ENCODE measurements at regions not wholly inside any gene's neighbourhood (a gene's known extent, or its start where the extent isn't known, plus 50 kb on each side); places are given as distances from the start of the nearest gene placed in this dataset.

DNA sequence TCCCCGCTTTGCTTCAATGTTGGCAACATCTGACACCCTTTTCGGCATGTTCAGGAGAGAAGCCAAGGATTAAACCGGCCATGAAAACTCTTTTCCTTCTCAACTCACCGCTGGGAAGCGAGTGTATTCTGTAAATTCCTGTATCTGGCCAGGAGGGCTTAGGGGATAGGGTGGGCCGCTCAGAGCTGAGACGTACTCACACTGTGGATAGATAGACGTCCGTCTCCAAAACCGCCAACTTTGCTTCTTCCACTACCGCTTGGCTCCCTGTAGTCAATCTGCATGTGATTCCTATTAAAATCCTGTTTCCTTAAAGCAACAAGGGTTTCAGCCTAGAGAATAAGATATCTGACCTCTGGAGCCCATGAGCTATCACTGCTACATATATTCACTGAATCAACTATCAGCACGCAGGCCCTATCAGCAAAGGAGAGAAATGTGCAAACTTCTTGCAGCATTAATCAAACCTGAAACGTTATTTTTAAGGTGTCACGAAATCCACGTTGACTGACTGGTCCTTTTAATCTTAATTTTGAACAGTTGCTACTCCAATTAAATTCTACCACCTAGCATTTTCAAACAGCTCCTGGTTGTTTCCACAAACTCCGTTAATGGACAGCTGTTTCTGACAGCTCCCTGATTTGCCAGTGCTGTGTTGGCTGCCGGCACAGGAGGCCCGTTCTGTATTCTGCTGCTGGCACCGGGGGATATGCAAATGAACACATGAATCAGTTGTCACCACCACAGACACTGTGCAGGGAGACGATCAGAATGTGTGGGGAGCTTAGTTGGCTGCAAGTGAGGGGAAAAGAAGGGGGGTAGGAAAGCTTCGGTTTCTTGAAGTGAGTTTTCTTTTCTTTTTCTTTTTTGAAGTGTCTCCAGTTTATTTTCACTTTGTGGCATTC, 438.9 kb upstream of the ARRDC4 start:
- DNase-seq (ENCODE audit: extremely low read depth in 1 of 11, low read depth in 9 of 11, low spot score in 4 of 11), result peak in 6 of 11 donors; percentile 18 to 44 (median 28)

DNA sequence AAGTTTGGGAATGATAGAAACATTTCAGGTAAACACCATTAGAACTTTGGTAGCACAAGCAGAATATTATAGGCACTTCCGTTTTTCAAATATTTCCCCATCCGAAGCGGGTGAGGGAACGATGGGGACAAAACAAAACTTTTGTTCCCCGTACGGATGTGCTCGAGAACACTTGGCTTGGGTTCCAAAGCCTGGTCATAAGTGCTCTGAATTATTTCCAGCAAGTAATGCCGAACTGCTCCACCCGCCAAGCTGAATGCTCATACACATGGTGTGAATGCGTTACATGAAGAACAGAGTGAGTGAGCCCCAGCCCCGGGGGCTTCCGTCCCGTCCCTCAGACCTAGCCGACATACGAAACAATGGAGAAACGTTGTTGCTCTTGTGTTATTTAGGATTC, 438.2 kb upstream of the ARRDC4 start:
- no peak for DNase-seq (ENCODE audit: extremely low read depth in 1 of 11, low read depth in 9 of 11, low spot score in 4 of 11)

DNA sequence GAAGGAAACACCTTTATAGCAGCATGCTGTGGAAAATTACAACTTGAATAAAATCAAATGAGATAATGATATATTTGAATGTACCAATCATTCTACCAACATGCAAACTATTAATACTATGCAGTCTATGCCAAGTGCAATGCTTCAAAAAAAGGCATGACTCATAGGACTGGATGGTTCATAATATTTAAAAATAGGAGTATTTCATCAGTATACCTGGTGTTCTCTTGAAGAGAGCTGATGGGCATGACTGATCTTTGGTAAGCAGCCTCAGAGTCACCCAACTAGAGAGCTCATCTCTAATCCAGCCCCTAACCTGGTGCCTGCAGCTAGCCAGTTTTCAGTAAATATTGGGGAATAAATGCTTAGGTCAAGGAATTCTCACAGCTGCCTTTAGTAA, 434.7 kb upstream of the ARRDC4 start:
- no peak for DNase-seq (ENCODE audit: extremely low read depth in 1 of 11, low read depth in 9 of 11, low spot score in 4 of 11)

DNA sequence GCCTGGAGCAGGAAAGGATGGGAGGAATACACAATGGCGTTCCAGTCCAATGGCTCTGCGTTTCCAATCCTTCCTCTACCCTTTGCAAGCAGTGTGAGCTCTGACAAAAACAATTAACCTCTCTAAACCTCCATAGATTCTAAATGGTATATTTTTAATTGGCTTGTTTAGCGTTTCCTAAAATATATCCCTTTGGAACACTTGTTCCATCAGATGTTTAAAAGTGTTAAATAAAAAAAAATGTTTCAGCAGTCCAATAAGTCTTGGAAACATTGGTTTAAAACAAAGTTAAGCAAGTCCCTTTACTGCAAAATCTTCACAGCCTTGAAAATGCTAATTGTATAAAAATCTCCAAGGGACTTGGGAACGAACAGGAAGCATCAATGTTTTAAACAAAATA, 432.3 kb upstream of the ARRDC4 start:
- no peak for DNase-seq (ENCODE audit: extremely low read depth in 1 of 11, low read depth in 9 of 11, low spot score in 4 of 11)

DNA sequence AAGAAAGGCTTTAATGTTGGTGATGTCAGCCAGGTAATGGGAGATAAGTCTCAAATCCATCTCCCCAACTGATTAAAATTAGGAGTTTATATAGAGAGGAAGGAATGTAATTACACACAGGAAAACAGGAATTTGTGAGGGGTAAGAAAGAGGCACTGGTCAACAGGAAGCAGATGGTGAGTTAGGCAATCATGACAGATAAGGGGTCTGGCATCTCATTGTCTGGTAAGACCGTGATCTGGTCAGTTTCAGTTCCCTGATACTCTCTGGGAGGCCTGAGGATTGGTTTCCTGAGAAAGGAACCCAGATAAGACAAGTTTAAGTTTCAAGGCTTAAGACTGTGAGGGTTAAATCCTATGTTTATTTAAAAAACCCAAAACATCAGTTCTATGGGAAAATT, 414.7 kb upstream of the ARRDC4 start:
- no peak for DNase-seq (ENCODE audit: extremely low read depth in 1 of 11, low read depth in 9 of 11, low spot score in 4 of 11)

DNA sequence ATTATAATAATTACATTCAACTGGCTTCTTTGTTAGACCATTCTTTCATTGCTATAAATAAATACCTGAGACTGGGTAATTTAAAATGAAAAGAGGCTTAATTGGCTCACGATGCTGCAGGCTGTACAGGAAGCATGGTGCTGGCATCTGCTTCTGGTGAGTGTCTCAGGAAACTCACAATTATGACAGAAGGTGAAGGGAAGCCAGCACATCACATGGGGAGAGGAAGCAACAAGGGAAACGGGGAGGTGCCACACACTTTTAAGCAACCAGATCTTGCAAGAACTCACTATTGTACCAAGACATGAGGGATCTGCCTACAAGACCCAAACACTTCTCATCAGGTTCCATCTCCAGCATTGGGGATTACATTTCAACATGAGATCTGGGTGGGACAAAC, 413.1 kb upstream of the ARRDC4 start:
- DNase-seq (ENCODE audit: extremely low read depth in 1 of 11, low read depth in 9 of 11, low spot score in 4 of 11), result no peak

DNA sequence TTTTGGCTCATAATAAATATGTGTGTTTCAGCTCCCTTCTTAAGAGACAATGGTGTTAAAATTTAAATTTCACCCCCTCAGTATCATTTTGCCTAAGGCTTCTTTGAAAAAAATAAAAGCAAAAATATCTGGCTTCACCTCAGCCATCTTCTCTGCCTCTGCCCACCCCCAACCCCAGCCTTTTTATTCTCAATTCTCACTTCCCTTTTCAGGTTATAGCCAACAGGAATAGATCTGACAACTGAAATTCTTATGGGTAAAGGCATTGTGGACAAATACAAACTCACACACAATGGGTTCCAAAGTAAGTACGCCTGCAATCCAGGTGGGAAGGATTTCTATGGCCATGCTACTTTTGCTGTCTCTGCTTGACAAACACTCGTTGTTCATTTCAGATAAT, 399.0 kb upstream of the ARRDC4 start:
- no peak for DNase-seq (ENCODE audit: extremely low read depth in 1 of 11, low read depth in 9 of 11, low spot score in 4 of 11)

DNA sequence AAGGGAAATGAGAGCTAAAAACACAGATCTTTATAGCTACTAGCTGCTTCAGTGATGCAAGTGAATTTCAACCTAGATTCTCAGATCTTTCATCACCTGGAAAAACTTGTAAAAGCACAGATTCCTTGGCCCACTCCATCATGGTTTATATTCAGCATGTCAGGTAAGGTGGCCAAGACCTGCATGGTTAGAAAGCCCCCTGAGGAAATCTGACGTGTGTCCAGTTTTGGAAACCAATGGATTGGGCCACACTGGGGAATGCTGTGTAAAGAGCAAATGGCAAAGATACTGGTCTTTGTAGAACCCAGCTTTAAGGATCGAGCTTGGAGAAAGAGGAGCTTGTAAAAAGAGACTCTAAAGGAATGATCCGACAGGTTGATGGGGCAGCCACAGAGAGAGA, 397.0 kb upstream of the ARRDC4 start:
- DNase-seq (ENCODE audit: extremely low read depth in 1 of 11, low read depth in 9 of 11, low spot score in 4 of 11), result no peak

DNA sequence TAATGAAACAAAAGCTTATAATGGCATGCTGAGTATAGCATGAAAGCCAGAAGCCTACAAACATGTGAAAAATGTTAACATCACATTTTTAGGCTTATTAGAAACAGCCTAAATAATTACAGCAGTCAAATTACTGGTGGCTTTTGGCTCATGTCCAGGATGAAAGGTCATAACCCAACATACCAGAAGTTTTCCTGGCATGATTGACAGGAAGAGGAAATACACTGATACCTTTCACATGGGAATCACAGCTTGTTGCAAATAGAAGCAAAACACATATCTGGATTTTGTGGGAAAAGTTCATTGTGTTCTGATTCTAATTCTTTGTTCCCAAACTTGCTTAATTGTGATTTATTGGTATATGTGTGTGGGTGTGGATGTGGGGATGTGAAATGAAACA, 393.5 kb upstream of the ARRDC4 start:
- DNase-seq (ENCODE audit: extremely low read depth in 1 of 11, low read depth in 9 of 11, low spot score in 4 of 11), result peak in 5 of 11 donors; percentile 13 to 56 (median 26)

DNA sequence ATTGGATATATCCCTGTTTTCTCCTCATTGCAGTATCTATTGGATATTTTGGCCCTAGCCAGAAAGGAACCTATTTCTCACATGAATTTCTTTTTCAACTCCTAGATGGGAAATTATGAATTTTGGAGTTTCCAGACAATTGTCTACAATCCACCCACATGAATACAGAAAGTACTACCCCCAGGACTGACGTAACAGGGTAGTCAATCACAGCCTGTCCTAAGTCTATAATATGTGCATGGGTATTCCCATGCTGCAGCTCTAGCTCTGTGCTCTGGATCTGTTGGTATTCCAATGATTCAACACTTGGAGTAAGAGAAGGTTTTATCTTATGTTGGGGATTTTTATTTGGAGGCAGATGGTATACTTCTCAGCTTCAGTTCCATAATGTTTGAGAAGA, 393.1 kb upstream of the ARRDC4 start:
- no peak for DNase-seq (ENCODE audit: extremely low read depth in 1 of 11, low read depth in 9 of 11, low spot score in 4 of 11)

DNA sequence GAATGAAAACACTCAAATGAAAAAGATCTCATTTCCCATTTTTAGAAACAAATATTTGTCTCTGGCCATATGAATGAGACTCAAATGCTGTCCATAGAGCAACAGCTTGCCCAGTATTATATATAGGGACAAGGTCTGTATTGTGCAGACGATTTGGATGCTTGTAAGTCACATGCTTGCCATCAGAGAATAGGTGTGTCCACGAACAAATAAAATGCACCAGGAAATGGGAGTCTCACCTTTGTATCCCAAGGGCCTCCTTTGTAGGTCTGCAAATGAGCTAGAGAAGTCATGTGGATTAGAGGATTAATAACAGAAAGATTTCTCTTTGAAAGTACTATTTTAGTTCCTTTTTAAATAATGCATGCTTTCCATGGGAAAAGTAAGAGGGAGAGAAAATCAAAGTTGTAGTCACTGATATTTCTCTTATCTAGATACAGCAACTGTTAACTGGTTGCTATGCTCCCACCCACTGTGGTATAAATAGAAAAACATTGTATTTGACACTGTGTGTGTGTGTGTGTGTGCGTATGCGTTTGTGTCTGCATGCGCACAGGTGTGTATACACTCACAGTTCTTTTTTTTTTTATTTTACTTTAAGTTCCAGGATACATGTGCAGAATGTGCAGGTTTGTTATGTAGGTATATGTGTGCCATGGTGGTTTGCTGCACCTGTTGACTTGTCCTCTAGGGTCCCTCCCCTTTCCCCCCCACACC, 383.4 kb upstream of the ARRDC4 start:
- DNase-seq (ENCODE audit: extremely low read depth in 1 of 11, low read depth in 9 of 11, low spot score in 4 of 11), result no peak

DNA sequence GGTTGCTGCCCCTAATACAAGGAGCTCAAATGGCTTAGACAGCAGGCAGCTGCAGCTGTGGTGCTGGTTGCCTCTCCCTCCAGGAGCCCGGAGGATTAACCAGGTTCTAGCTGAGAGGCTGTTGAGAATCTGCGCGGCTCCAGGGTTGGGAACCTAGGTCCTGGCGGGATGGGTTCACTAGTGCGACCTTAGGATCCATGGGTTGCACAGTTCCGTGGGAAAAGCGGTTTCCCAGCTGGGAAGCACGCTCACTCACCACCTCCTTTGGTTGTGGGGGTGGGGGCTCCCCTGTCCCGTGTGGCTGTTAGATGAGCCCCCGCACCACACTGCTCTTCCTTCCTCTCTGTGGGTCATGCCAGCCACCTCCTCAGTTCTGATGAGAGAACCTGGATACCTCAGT, 375.1 kb upstream of the ARRDC4 start:
- DNase-seq (ENCODE audit: extremely low read depth in 1 of 11, low read depth in 9 of 11, low spot score in 4 of 11), result no peak

DNA sequence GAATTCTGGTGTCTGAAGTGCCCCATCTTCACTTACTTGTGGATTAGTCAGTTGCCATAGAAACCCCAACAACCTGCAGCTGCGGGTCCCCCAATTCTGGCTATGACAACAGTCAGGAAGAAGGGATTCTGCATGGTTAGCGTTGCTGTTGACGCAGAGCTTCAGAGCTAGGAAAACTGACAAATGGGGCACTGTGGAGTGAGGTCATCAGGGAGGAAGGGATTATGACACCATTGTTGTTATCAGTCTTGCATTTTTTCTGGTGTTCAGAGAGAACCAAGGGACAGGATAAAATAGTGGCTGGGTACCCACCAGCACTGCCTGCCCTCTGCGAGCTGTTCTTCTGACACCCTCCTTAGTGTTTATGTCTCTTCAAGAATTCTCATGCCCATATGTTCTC, 367.7 kb upstream of the ARRDC4 start:
- no peak for DNase-seq (ENCODE audit: extremely low read depth in 1 of 11, low read depth in 9 of 11, low spot score in 4 of 11)

DNA sequence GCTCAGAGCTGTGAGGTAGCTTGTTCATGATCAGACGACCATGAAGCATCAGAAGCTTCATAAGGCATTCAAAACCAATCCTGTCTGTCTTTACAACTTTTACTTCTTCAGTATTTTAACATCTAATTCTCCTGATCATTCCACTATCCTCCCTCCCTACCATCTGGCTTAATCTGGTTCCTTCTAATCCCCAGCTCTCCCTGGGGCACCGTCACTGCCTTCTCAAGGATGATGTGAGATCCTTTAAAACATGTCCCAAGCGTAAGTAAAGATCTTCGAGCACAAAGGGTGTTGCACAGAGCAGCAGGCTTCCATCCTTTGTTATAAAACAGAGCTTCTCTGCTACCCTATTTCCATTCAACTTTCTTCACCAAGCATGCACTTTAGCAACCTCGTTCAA, 362.7 kb upstream of the ARRDC4 start:
- DNase-seq (ENCODE audit: extremely low read depth in 1 of 11, low read depth in 9 of 11, low spot score in 4 of 11), result no peak

DNA sequence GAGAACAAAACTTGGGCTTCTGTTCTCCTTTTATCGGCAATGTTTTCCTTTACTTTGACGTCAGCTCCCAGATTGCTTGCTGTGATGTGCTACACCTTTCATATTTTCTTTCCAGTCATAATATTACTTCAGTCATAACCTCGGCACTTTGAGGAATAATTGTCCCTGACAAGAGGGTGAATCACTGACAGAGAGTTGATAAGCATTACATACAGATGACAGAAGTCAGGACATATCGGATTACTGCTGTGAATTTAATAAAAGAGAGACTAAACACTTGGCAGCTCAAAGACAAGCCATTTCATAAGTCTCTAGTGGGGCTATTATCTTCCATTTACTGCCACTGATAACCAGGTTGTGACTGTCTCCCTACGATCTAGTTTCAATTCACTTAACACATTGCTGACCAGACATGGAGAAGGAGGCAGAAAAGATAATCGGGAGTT, 362.1 kb upstream of the ARRDC4 start:
- DNase-seq (ENCODE audit: extremely low read depth in 1 of 11, low read depth in 9 of 11, low spot score in 4 of 11), result no peak

DNA sequence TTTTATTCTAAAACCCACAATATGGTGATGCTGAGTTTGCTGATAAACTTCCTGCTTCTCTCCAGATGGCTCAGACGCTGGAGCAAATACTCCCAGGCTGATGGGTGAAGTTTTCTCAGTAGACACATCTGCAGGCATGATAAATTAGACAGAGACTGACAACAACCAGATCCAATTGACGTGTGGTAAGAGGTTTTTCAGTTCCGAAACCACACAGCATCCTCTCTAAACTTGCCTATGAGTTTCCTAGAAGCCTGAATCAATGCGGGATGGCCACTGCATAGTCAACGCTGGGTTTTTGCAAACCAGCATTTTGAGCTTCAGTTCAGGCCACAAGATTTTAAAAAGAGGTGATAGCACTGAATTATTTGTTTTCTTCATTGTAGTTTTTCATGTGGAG, 360.3 kb upstream of the ARRDC4 start:
- no peak for DNase-seq (ENCODE audit: extremely low read depth in 1 of 11, low read depth in 9 of 11, low spot score in 4 of 11)

DNA sequence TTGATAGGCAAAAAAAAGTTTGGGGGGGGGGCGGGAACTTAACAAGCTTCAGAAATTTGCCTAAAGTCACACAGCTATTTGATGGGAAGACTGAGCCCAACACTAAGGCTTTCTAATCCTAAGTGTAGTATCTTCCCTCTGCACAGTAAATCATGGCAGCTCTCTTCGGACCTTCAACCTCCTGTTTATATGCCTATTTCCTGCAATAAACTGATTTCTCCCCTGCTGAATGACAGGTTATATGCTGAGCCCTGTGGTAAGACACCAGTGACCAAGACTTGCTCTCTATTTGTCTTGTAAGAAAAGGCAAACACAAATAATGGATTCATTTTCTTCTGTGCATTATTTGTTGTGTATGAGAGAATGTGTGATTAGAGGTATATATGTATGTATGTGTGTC, 355.8 kb upstream of the ARRDC4 start:
- no peak for DNase-seq (ENCODE audit: extremely low read depth in 1 of 11, low read depth in 9 of 11, low spot score in 4 of 11)

DNA sequence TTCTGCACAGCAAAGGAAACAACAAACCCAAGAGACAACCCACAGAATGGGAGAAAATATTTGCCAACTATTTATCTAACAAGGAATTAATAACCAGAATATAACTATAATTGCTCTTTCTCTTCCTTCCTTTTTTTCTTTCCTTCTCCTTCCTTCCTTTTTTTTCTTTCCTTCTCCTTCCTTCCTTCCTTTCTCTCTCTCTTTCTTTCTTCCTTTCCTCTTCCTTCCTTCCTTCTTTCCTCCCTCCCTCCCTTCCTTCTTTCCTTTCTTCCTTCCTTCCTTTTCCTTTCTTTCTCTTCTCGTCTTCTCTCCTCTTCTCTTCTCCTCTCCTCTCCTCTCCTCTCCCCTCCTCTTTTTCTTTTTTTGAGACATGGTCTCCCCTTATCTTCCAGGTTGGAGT, 345.4 kb upstream of the ARRDC4 start:
- DNase-seq (ENCODE audit: extremely low read depth in 1 of 11, low read depth in 9 of 11, low spot score in 4 of 11), result no peak

DNA sequence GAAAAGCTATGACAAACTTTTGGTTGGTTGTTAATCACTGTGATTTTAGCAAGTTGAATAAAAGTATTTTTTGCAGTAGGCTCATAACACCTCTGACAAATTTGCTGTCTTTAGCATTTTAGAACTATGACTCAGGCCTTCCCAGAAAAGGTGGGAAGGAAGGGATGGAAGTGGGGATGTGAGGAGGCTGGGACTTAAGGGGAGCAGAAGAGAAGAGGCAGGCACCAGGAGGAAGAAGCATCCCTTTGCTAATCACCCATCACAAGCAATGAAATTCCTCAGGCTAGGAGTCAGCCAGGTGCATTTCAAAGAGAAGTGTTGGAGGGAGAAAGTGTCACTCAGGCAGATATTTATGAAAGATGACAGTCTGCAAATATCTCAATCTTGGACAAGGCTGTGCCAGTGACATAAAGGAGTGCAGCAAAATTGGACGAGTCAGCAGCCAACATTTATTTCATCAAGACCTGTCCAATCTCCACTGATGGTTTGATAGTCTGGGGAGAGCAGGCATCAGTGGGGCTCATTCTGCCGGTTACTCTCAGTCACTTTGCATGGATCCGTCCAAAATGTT, 337.3 kb upstream of the ARRDC4 start:
- no peak for DNase-seq (ENCODE audit: extremely low read depth in 1 of 11, low read depth in 9 of 11, low spot score in 4 of 11)

DNA sequence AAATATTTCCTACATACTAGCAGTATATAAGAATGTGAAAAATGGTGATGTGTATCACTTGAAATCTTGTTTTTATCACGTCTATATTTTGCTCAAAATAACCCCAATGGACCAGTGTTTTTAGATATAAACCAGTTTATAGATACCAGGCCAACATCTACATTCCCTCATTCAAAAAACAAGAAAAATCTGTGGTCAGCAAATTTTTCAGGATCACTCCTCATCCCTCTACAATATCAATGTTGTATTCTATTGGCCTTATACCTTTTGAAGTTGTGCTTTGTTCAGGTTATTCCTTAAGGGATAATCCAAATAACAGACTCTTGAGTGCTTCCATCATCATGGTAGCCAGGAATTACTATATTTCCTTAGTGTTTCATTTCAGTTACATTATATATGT, 332.9 kb upstream of the ARRDC4 start:
- DNase-seq (ENCODE audit: extremely low read depth in 1 of 11, low read depth in 9 of 11, low spot score in 4 of 11), result no peak

All from renal cortex interstitium (tissue), 11 donors.